ENCODE measurements at regions not wholly inside any gene's neighbourhood (a gene's known extent, or its start where the extent isn't known, plus 50 kb on each side); places are given as distances from the start of the nearest gene placed in this dataset.
"Not testable (repeated sequence)": the region's sequence is repeated elsewhere in the genome, so short reads cannot be mapped to it uniquely, and the experiment has no call there.

GRCh38 chr13:52569904-52570602 is 72.2 kb upstream of the HNRNPA1L2 start:
- TF ChIP-seq, protein P1, sequence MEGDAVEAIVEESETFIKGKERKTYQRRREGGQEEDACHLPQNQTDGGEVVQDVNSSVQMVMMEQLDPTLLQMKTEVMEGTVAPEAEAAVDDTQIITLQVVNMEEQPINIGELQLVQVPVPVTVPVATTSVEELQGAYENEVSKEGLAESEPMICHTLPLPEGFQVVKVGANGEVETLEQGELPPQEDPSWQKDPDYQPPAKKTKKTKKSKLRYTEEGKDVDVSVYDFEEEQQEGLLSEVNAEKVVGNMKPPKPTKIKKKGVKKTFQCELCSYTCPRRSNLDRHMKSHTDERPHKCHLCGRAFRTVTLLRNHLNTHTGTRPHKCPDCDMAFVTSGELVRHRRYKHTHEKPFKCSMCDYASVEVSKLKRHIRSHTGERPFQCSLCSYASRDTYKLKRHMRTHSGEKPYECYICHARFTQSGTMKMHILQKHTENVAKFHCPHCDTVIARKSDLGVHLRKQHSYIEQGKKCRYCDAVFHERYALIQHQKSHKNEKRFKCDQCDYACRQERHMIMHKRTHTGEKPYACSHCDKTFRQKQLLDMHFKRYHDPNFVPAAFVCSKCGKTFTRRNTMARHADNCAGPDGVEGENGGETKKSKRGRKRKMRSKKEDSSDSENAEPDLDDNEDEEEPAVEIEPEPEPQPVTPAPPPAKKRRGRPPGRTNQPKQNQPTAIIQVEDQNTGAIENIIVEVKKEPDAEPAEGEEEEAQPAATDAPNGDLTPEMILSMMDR (IDR thresholded peaks at IDR 0.05): not testable (repeated sequence)
- TF ChIP-seq POLR2A, EP300 (IDR thresholded peaks at IDR 0.05): not testable (repeated sequence)
